A673 (cell line): ENCODE measurements at regions not wholly inside any gene's neighbourhood (a gene's known extent, or its start where the extent isn't known, plus 50 kb on each side); places are given as distances from the start of the nearest gene placed in this dataset.

Source experiments
- BruUV-seq: library from RNA; stranded (reverse); fragments of 400-500 nt; replicated peaks from 2 replicates; lab custom pipeline; 2021; lab: Mats Ljungman, UMichigan
- CTCF ChIA-PET: fragments of 300-600 bp; sonication (Branson Sonifier 250); formaldehyde crosslinking; loops from one replicate; lab custom pipeline; 2022; ENCODE audit warnings: antibody characterized with exemption; lab: Charles Lee
- POLR2A ChIA-PET: fragments of 300-600 bp; sonication (Branson Sonifier 250); formaldehyde crosslinking; loops from one replicate; lab custom pipeline; 2022; ENCODE audit warnings: antibody characterized with exemption; ENCODE audit not compliant: low non-redundant PET; lab: Charles Lee
- DNase-seq: peaks from one replicate; pipeline ENCODE4 v3.0.0-alpha.2; 2015; ENCODE audit warnings: low spot score
- H3K27ac ChIP-seq: fragments of 200-600 bp; sonication (generic); 2 replicates; pipeline ENCODE4 v1.5.1; 2016; ENCODE audit warnings: mixed run types, low read depth, mild to moderate bottlenecking, mixed read lengths, antibody characterized with exemption, low read length; ENCODE audit not compliant: poor library complexity, severe bottlenecking
- H3K27me3 ChIP-seq: fragments of 200-600 bp; sonication (generic); replicated peaks from 2 replicates; pipeline ENCODE4 v1.6.1; 2017; ENCODE audit warnings: mixed run types, low read depth, mild to moderate bottlenecking, mixed read lengths, antibody characterized with exemption, low read length; ENCODE audit not compliant: insufficient read depth, poor library complexity
- H3K36me3 ChIP-seq: fragments of 200-600 bp; sonication (generic); 2 replicates; pipeline ENCODE4 v1.6.1; 2016; ENCODE audit warnings: mixed run types, mild to moderate bottlenecking, mixed read lengths, antibody characterized with exemption, low read length; ENCODE audit not compliant: insufficient read depth, poor library complexity, severe bottlenecking
- H3K4me1 ChIP-seq: fragments of 200-600 bp; sonication (generic); 2 replicates; pipeline ENCODE4 v1.6.1; 2017; ENCODE audit warnings: mixed run types, mild to moderate bottlenecking, mixed read lengths, antibody characterized with exemption, low read length; ENCODE audit not compliant: insufficient read depth, poor library complexity, severe bottlenecking
- H3K4me3 ChIP-seq: fragments of 200-600 bp; sonication (generic); 2 replicates; pipeline ENCODE4 v1.5.1; 2016; ENCODE audit warnings: low read depth, mixed run types, mild to moderate bottlenecking, mixed read lengths, low read length; ENCODE audit not compliant: poor library complexity, severe bottlenecking
- H3K9me3 ChIP-seq: fragments of 200-600 bp; sonication (generic); 2 replicates; pipeline ENCODE4 v1.6.1; 2016; ENCODE audit warnings: mixed run types, low read depth, mild to moderate bottlenecking, mixed read lengths, antibody characterized with exemption, low read length; ENCODE audit not compliant: poor library complexity, severe bottlenecking
- EZH2 ChIP-seq: fragments of 200-600 bp; sonication (generic); IDR thresholded peaks from 2 replicates; pipeline ENCODE4 v1.6.1; 2017; ENCODE audit warnings: borderline replicate concordance, low read depth, mild to moderate bottlenecking, mixed read lengths, antibody characterized with exemption, low read length; ENCODE audit not compliant: poor library complexity, severe bottlenecking
- intact Hi-C: fragments of 100-400 bp; cut with micrococcal nuclease; formaldehyde crosslinking; loops from one replicate; pipeline ENCODE4 v1.10.0; 2022; ENCODE audit not compliant: unreplicated experiment
- TF ChIP-seq, protein P1 (sequence below): fragments of 300-800, 200-600 bp; sonication (generic); conservative IDR thresholded peaks from 2 replicates; pipeline ENCODE4 v1.5.1; 2017; ENCODE audit warnings: low read depth, mild to moderate bottlenecking, antibody characterized with exemption, low read length, moderate library complexity, mixed read lengths

DNA sequence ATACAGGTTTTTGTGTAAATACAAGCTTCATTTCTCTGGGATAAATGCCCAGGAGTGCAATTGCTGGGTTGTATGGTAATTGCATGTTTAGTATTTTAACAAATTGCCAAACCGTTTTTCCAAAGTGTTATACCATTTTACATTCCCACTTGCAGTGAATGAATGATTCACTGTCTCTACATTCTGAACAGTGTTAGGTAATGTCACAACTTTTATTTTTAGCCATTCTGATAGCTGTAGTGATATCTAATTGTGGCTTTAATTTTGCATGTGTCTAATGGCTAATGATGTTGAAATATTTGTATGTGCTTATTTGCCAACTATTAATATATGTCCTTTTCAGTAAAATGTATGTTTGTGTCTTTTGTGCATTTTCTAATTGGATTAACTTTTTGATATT is 156.9 kb upstream of the CES5A start:
- H3K4me1 ChIP-seq = no peaks in the 10 kb centered on the region
- no peak overlapping the region for H3K27ac ChIP-seq
- ChIA-PET POLR2A (no interaction called here), CTCF (interaction anchor here (0.7 kb wide), 1 partner anchor 1671 kb away, joined by 3 read pairs; no protein-coding TSS in a partner anchor)
- intact Hi-C loops = no loop called here
- BruUV-seq = no TSS peak
- no peaks in the 10 kb centered on the region for H3K9me3 ChIP-seq
- no peak overlapping the region for H3K4me3 ChIP-seq
- peaks cover 35% of the 10 kb centered on the region for H3K27me3 ChIP-seq
- no peak for TF ChIP-seq EZH2
- TF ChIP-seq, protein P1, sequence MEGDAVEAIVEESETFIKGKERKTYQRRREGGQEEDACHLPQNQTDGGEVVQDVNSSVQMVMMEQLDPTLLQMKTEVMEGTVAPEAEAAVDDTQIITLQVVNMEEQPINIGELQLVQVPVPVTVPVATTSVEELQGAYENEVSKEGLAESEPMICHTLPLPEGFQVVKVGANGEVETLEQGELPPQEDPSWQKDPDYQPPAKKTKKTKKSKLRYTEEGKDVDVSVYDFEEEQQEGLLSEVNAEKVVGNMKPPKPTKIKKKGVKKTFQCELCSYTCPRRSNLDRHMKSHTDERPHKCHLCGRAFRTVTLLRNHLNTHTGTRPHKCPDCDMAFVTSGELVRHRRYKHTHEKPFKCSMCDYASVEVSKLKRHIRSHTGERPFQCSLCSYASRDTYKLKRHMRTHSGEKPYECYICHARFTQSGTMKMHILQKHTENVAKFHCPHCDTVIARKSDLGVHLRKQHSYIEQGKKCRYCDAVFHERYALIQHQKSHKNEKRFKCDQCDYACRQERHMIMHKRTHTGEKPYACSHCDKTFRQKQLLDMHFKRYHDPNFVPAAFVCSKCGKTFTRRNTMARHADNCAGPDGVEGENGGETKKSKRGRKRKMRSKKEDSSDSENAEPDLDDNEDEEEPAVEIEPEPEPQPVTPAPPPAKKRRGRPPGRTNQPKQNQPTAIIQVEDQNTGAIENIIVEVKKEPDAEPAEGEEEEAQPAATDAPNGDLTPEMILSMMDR = no peak
- H3K36me3 ChIP-seq = no peaks in the 10 kb centered on the region
- no peak for DNase-seq

DNA sequence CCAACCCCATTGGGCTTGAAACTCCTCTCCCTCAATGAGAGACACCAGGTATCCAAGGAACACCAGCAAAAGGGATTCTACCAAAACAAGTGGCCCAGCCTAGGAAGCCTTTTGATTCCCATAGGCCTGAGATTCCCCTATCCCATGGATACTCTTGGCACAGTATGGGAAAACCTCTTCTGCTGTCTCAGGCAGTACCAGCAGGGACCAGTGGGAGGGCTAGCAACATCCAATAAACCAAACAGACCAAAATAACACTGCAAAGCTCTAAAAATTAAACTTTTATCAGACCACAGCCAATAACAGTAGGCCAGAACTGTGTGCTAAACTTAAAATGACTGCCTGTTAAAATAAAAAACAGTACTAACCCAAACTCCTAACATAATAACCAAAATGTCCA is 153.9 kb upstream of the CES5A start:
- no peak overlapping the region for H3K27ac ChIP-seq
- POLR2A ChIA-PET = no interaction called here
- BruUV-seq = no TSS peak
- no peak overlapping the region for H3K4me3 ChIP-seq
- CTCF ChIA-PET = no interaction called here
- H3K27me3 ChIP-seq = peaks cover 39% of the 10 kb centered on the region
- no peaks in the 10 kb centered on the region for H3K9me3 ChIP-seq
- intact Hi-C loops = no loop called here
- DNase-seq = no peak
- no peaks in the 10 kb centered on the region for H3K4me1 ChIP-seq
- no peaks in the 10 kb centered on the region for H3K36me3 ChIP-seq
- TF ChIP-seq, protein P1 = no peak
- no peak for TF ChIP-seq EZH2

DNA sequence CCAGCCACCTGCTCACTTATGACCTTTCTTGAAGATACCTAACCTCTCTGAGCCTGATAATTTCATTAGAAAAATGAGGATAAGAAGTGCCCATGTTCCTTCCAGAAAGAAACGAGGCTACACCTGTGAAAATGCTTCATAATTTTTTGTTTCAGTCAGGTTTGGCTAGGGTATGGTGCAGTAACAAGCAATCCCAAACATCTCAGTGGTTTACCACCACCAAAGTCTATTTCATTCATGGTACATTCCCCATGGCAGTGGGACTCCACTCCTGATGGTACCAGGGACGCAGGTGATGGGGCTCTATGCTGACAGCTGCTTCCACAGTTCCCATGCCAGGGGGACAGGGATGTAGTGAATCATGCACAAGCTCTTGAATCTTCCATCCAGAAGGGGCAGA is 147.6 kb upstream of the CES5A start:
- no peak overlapping the region for H3K4me3 ChIP-seq
- H3K27me3 ChIP-seq = peaks cover 16% of the 10 kb centered on the region
- no peak overlapping the region for H3K27ac ChIP-seq
- TF ChIP-seq, protein P1 = no peak
- TF ChIP-seq EZH2 = no peak
- H3K9me3 ChIP-seq = no peaks in the 10 kb centered on the region
- no peak for DNase-seq
- ChIA-PET POLR2A (interaction anchor here (0.7 kb wide), 1 partner anchor 23 kb away, joined by 3 read pairs; no protein-coding TSS in a partner anchor), CTCF (no interaction called here)
- no peaks in the 10 kb centered on the region for H3K4me1 ChIP-seq
- intact Hi-C loops = no loop called here
- BruUV-seq = no TSS peak
- no peaks in the 10 kb centered on the region for H3K36me3 ChIP-seq
